NB4 (cell line): ENCODE measurements at regions not wholly inside any gene's neighbourhood (a gene's known extent, or its start where the extent isn't known, plus 50 kb on each side); places are given as distances from the start of the nearest gene placed in this dataset.
A peak's percentile ranks its signal among the peaks of the same experiment; 100 is the strongest.
"Not testable (repeated sequence)": the region's sequence is repeated elsewhere in the genome, so short reads cannot be mapped to it uniquely, and the experiment has no call there.

Experiments
- DNase-seq: peaks from one replicate; pipeline ENCODE4 v3.0.0; 2010; ENCODE audit warnings: low read depth
- H3K4me3 ChIP-seq: one replicate; pipeline ENCODE4 v1.5.1; 2011; ENCODE audit warnings: mild to moderate bottlenecking, low read depth, low read length, moderate library complexity
- MYC ChIP-seq: IDR thresholded peaks from 2 replicates; pipeline ENCODE4 v1.6.1; 2011; ENCODE audit warnings: low read depth, low read length
- POLR2A ChIP-seq: IDR thresholded peaks from 2 replicates; pipeline ENCODE4 v1.6.1; 2011; ENCODE audit warnings: mild to moderate bottlenecking; ENCODE audit not compliant: insufficient read length; ENCODE audit errors: extremely low read depth
- TF ChIP-seq, protein P1 (sequence below): IDR thresholded peaks from one replicate; pipeline ENCODE4 v1.5.1; 2012; ENCODE audit warnings: low read depth, low read length
- TF ChIP-seq, protein P2 (sequence below): IDR thresholded peaks from 2 replicates; pipeline ENCODE4 v1.6.1; 2011; ENCODE audit warnings: low read depth, low read length

DNA sequence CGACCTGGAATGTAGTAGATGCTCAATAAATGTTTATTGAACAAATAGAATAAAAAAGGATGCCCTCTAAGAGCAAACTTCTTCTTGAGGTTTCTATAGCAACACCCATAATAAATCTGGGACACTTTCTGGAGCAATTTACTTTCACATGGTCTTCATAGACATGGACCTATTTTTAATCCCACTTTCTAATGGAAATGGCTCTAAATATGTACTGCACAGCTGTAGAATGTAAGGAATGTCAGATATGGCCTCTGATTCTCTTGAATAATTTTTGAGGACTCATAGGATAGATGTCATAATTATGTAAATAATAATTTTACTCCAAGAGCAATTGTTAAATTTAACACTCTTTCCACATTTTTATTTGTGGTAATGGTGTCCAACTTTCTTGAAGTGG is 133.5 kb upstream of the DAAM1 start:
- TF ChIP-seq POLR2A (no peak), MYC (no peak)
- TF ChIP-seq, protein P1, sequence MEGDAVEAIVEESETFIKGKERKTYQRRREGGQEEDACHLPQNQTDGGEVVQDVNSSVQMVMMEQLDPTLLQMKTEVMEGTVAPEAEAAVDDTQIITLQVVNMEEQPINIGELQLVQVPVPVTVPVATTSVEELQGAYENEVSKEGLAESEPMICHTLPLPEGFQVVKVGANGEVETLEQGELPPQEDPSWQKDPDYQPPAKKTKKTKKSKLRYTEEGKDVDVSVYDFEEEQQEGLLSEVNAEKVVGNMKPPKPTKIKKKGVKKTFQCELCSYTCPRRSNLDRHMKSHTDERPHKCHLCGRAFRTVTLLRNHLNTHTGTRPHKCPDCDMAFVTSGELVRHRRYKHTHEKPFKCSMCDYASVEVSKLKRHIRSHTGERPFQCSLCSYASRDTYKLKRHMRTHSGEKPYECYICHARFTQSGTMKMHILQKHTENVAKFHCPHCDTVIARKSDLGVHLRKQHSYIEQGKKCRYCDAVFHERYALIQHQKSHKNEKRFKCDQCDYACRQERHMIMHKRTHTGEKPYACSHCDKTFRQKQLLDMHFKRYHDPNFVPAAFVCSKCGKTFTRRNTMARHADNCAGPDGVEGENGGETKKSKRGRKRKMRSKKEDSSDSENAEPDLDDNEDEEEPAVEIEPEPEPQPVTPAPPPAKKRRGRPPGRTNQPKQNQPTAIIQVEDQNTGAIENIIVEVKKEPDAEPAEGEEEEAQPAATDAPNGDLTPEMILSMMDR = no peak
- TF ChIP-seq, protein P2, sequence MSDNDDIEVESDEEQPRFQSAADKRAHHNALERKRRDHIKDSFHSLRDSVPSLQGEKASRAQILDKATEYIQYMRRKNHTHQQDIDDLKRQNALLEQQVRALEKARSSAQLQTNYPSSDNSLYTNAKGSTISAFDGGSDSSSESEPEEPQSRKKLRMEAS = no peak
- DNase-seq = no peak
- no peak overlapping the region for H3K4me3 ChIP-seq

DNA sequence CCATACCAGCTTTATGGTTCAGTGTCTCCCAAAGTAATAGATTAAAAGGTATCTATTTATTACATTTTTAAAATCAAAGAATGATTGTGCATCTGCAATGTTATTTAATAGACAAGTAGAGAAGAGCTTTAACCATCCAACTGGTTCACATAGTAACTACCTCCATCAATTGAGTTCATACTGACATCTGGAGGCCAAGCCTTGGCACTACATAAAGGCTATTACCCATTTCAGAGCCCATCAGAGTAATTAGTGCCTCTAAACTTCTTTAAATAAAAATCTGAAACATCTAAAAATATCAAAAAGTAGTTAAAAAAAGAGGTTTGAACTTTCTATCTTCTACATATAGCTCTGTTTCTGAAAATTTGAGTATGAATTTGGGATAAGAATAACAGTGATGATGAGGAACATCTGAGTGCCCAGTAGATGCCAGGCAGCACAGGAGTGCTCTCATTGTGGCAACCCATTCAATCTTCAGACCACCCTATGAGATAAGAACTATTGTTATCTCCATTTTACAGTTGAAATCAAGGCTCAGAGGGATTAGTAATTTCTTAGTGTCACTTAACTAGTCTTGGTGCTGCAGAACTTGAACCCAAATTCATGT is 132.9 kb upstream of the DAAM1 start:
- DNase-seq = peak; percentile 43
- no peak overlapping the region for H3K4me3 ChIP-seq
- TF ChIP-seq, protein P1 = peak; percentile 50
- TF ChIP-seq POLR2A = no peak

DNA sequence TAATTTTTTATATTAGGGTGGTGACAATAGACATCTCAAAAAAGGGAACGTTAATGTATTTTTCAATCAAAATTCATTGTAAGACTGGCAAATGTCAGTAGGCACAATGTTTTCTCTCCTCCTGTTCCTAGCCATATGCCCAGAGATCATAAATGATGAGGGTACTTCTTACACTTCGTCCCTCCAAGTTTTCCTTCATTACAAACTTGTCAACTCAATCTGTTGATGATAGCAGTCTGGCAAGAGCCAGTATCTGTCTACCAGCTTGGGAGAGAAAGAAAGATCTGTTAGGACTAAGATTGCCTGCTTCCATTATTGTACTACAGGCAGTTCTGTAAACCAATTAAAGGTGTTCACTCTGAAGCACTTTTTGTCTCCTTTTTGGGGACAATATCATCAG is 130.9 kb upstream of the DAAM1 start:
- no peak for DNase-seq
- TF ChIP-seq POLR2A (no peak), MYC (no peak)
- TF ChIP-seq, protein P1 = no peak
- TF ChIP-seq, protein P2 = no peak
- no peak overlapping the region for H3K4me3 ChIP-seq

DNA sequence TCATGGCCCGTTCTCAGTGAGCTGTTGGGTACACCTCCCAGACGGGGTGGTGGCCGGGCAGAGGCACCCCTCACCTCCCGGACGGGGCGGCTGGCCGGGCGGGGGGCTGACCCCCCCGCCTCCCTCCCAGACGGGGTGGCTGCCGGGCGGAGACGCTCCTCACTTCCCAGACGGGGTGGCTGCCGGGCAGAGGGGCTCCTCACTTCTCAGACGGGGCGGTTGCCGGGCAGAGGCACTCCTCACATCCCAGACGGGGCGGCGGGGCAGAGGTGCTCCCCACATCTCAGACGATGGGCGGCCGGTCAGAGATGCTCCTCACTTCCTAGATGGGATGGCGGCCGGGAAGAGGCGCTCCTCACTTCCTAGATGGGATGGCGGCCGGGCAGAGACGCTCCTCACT is 129.7 kb upstream of the DAAM1 start:
- not testable (repeated sequence) for DNase-seq, H3K4me3 ChIP-seq

DNA sequence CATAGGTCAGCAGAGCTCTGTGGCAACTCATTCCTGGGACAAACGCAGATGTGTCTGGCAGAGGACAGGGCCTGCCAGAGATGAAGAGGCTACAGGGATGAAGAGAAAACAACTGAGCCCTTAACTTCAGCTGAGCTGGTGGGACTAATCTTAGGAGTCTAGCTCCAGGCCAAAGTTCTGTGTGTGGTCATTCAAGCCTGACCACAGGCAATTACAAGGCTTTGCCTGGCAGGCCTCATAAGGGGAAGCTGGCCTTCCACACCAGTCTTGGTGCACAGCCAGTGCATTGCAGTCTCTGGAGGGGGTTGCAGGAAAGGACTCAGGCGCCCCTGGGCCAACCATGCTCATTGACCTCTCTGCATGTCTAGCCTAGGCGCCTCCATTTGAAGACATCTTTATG is 127.6 kb upstream of the DAAM1 start:
- H3K4me3 ChIP-seq = no peak overlapping the region
- DNase-seq = no peak
- TF ChIP-seq POLR2A = no peak
- TF ChIP-seq MYC = no peak
- TF ChIP-seq, protein P2 = no peak
- TF ChIP-seq, protein P1 = no peak

DNA sequence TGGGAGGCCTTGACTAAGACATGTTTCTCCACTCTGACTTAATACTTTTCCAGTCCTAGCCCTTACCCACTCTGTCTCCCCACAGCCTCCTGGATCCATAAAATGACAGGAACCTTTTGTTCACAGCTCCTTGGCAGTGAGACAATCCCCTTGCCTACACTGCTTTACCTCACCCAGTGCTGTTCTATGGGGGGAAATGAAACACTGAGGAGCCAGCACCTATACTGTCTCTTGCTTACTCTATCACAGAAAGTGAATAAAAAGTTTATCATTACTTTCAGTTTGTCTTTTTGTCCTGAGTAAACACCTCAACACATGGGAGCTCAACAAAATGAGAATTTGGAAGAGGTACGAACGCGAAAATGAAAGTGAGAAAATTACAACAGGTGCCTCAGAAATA is 127.2 kb upstream of the DAAM1 start:
- DNase-seq = no peak
- TF ChIP-seq, protein P2 = no peak
- TF ChIP-seq MYC (no peak), POLR2A (no peak)
- TF ChIP-seq, protein P1 = no peak
- H3K4me3 ChIP-seq = no peak overlapping the region
